ENCODE measurements at regions not wholly inside any gene's neighbourhood (a gene's known extent, or its start where the extent isn't known, plus 50 kb on each side); places are given as distances from the start of the nearest gene placed in this dataset.
A peak's percentile ranks its signal among the peaks of the same experiment; 100 is the strongest.

GRCh38 chr4:61094854-61095598 is 105.1 kb upstream of the ADGRL3 start:
- H3K27me3 ChIP-seq: no peaks in the 10 kb centered on the region
- 77 to 86% methylated on average over 6 of the region's 6 CpGs for WGBS, 2 donors
- no peaks in the 10 kb centered on the region for H3K4me1 ChIP-seq
- no peak for DNase-seq
- no peaks in the 10 kb centered on the region for H3K9me3 ChIP-seq
- intact Hi-C loops (cut with DNase I): no loop called here
- TF ChIP-seq EP300 (IDR thresholded peaks at IDR 0.05): no peak
- TF ChIP-seq CTCF (IDR thresholded peaks at IDR 0.05): no peak
- no peak for TF ChIP-seq POLR2A (IDR thresholded peaks at IDR 0.05)
- no peak for TF ChIP-seq POLR2AphosphoS5 (IDR thresholded peaks at IDR 0.05)
- H3K4me3 ChIP-seq: no peak overlapping the region
- no peak overlapping the region for H3K27ac ChIP-seq
- H3K36me3 ChIP-seq: no peaks in the 10 kb centered on the region

GRCh38 chr4:61128682-61129081 is 71.4 kb upstream of the ADGRL3 start:
- intact Hi-C loops (cut with DNase I): no loop called here
- TF ChIP-seq POLR2AphosphoS5 (IDR thresholded peaks at IDR 0.05): peak in 2 of 4 donors; percentile 19 to 58
- TF ChIP-seq POLR2A (IDR thresholded peaks at IDR 0.05): no peak
- Histone ChIP-seq H3K36me3 (no peaks in the 10 kb centered on the region), H3K9me3 (peaks cover 0 to 2% (median 0%) of the 10 kb centered on the region in 4 donors), H3K27ac (peak overlapping the region in 1 of 4 donors; percentile 49), H3K4me3 (no peak overlapping the region), H3K27me3 (no peaks in the 10 kb centered on the region), H3K4me1 (peaks cover 0 to 15% (median 7%) of the 10 kb centered on the region in 4 donors)
- no peak for DNase-seq
- 52 to 55% methylated on average over 3 of the region's 3 CpGs for WGBS, 2 donors

- Histone ChIP-seq H3K4me3 (no peak overlapping the region), H3K27me3 (no peaks in the 10 kb centered on the region), H3K9me3 (peaks cover 0 to under 1% (median 0%) of the 10 kb centered on the region in 4 donors), H3K4me1 (peaks cover 0 to 15% (median 7%) of the 10 kb centered on the region in 4 donors), H3K36me3 (no peaks in the 10 kb centered on the region), H3K27ac (peak overlapping the region in 1 of 4 donors; percentile 49)
- DNase-seq: no peak
- 74 to 84% methylated on average over 5 of the region's 5 CpGs for WGBS, 2 donors
- no peak for TF ChIP-seq EP300 (IDR thresholded peaks at IDR 0.05)
- TF ChIP-seq CTCF (IDR thresholded peaks at IDR 0.05): no peak
- TF ChIP-seq POLR2AphosphoS5 (IDR thresholded peaks at IDR 0.05): peak in 1 of 4 donors; percentile 30
- no peak for TF ChIP-seq POLR2A (IDR thresholded peaks at IDR 0.05)
- intact Hi-C loops (cut with DNase I): no loop called here
These were observed 70.2 kb upstream of the ADGRL3 start for GRCh38 chr4:61129971-61130370.

GRCh38 chr4:61143461-61143860 is 56.7 kb upstream of the ADGRL3 start:
- Histone ChIP-seq H3K4me3 (no peak overlapping the region), H3K4me1 (no peaks in the 10 kb centered on the region), H3K27ac (no peak overlapping the region), H3K36me3 (no peaks in the 10 kb centered on the region), H3K9me3 (no peaks in the 10 kb centered on the region), H3K27me3 (no peaks in the 10 kb centered on the region)
- no peak for TF ChIP-seq CTCF (IDR thresholded peaks at IDR 0.05)
- no peak for TF ChIP-seq POLR2A (IDR thresholded peaks at IDR 0.05)
- TF ChIP-seq EP300 (IDR thresholded peaks at IDR 0.05): no peak
- no peak for TF ChIP-seq POLR2AphosphoS5 (IDR thresholded peaks at IDR 0.05)
- WGBS, 2 donors: 72 to 79% methylated on average over 1 of the region's 1 CpG
- DNase-seq: no peak
- intact Hi-C loops (cut with DNase I): no loop called here

GRCh38 chr4:61149278-61149677 is 50.8 kb upstream of the ADGRL3 start:
- DNase-seq: no peak
- no peaks in the 10 kb centered on the region for H3K4me1 ChIP-seq
- no peak overlapping the region for H3K27ac ChIP-seq
- intact Hi-C loops (cut with DNase I): no loop called here
- no peaks in the 10 kb centered on the region for H3K36me3 ChIP-seq
- no peak overlapping the region for H3K4me3 ChIP-seq
- no peaks in the 10 kb centered on the region for H3K27me3 ChIP-seq
- no peak for TF ChIP-seq EP300 (IDR thresholded peaks at IDR 0.05)
- TF ChIP-seq POLR2A (IDR thresholded peaks at IDR 0.05): no peak
- TF ChIP-seq CTCF (IDR thresholded peaks at IDR 0.05): no peak
- TF ChIP-seq POLR2AphosphoS5 (IDR thresholded peaks at IDR 0.05): no peak
- H3K9me3 ChIP-seq: no peaks in the 10 kb centered on the region

Small RNAs in the stretch of these regions (small RNA-seq; reads per million reads assigned to genes)
- gene MIR548AG1 (0 reads per million in 3 donors), gene RF00019 (0 reads per million in 3 donors), gene RNU6-1325P (0 reads per million in 3 donors)

Measured in sigmoid colon (tissue), 6 donors.